NCI-H526 (cell line): ENCODE measurements at regions not wholly inside any gene's neighbourhood (a gene's known extent, or its start where the extent isn't known, plus 50 kb on each side); places are given as distances from the start of the nearest gene placed in this dataset.
A peak's percentile ranks its signal among the peaks of the same experiment; 100 is the strongest.
"Not testable (repeated sequence)": the region's sequence is repeated elsewhere in the genome, so short reads cannot be mapped to it uniquely, and the experiment has no call there.

ENCODE experiments used
- DNase-seq, 2 experiments: peaks; one replicate each; lab custom pipeline; 2025; lab: John Stamatoyannopoulos, UW

GRCh38 chr10:35933491-35933890 is 291.4 kb upstream of the FZD8 start:
- no peak for DNase-seq

DNA sequence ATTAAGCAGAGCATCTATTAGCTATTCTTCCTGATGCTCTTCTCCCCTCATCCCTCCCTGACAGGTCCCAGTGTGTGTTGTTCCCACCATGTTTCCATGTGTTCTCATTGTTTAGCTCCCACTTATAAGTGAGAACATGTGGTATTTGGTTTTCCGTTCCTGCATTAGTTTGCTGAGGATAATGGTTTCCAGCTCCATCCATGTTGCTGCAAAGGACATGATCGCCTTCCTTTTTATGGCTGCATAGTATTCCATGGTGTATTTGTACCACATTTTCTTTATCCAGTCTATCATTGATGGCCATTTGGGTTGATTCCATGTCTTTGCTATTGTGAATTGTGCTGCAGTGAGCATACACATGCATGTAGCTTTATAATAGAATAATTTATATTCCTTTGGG is 287.9 kb upstream of the FZD8 start:
- not testable (repeated sequence) for DNase-seq

GRCh38 chr10:35928748-35929147 is 286.7 kb upstream of the FZD8 start:
- DNase-seq: no peak

DNA sequence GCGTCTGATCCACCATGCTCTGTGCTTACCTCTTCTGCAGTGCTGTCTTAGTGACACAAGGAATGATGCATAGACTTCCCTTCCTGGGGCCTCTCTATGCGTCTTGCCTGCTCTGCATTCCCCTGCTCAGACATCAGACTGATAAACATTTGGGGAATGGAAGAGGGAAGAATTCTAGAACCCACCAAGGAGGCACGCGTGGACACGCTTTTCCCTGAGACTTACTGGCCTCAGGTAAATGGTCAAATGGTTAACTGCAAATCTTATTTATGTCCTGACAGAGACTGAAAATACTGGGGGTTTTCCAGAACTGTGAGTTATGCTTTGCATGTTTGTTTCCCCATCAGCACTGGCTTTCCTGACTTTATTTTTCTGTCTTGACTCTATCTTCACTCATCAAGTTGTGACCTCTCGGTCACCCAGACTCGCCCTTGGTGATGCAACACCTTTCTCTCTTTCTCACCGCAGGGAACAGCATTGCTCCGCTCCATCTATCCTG is 285.9 kb upstream of the FZD8 start:
- no peak for DNase-seq

DNA sequence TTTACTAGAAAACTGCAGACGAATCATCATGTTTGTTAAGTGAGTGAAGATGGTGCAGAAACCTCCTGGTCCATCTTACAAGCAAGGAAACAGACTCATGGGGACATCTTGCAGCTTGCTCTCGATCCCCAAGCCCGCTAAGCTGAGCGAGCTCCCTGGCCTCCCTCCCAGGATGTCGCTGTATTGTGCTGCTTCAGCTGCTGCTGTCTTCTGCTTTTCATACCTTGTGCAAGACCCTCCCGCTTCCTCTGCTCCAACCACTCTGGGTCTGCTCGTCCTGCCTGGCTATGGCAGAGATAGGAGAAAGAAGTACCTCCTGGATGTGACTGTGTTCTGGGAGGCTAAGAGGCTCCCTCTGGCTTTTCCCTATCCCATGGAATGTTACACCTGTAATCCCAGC is 285.2 kb upstream of the FZD8 start:
- no peak for DNase-seq

DNA sequence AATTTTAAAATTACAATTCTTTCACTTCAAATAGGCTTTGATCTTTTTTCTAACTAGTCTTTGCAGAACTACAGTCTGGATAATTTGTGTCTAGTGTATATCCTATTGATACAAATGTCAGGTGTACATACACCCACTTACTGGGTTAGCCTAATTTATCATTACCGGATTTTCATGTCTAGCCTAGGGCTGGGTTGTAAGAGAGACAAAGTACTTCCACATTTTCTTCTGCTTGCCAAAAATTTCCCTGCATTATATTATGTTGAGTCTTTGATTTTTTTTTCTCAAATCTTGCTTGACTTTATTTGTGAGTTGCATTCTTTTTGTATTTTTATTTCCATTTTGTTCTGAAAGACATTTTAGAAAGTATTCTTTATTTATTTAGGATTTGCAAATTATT is 284.8 kb upstream of the FZD8 start:
- no peak for DNase-seq

- no peak for DNase-seq
Measured at GRCh38 chr10:35925493-35925892, 283.4 kb upstream of the FZD8 start.

GRCh38 chr10:35924759-35925158 is 282.7 kb upstream of the FZD8 start:
- no peak for DNase-seq

GRCh38 chr10:35922876-35923600 is 280.9 kb upstream of the FZD8 start:
- DNase-seq: no peak

DNA sequence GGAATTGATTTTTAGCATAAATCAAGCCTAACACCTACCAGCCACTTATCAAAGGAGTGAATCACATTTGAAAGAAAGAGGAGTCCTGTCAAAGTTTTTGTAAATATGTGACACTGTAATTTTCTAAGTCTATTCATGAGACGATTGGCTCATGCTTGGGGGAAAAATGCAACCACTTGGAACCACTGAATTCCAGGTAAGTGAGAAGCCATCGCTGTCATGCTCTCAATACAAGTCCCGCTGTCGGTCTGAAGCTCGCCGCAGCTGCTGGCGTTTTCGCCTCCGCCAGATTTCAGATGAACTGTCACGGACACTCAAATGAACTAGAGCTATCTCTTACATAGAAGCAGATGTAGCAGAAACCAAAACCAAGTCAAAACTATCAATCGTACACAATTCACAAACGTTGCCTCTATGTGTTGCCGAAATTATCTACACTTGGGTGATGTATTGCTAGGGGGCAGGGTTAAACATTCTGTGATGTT is 279.8 kb upstream of the FZD8 start:
- no peak for DNase-seq

- no peak for DNase-seq
Measured at GRCh38 chr10:35916791-35917190, 274.7 kb upstream of the FZD8 start.

DNA sequence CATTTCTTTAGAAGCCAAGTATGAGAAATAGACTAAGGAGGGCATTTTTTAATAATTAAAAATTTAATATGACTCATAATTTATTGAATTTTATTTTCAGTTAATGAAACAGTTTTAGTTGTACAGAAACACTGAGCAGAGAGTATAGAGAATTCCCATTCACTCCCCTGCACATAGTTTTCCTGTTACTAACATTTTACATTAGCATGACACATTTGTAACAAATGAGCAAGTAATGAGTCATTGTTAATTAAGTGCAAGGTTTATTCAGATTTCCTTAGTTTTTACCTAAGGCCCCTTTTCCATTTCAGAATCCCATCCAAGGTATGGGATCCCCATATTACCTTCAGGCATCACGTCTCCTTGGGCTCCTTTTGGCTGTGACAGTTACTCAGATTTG is 271.5 kb upstream of the FZD8 start:
- no peak for DNase-seq

- no peak for DNase-seq
Measured at GRCh38 chr10:35912615-35913569, 270.8 kb upstream of the FZD8 start.

DNA sequence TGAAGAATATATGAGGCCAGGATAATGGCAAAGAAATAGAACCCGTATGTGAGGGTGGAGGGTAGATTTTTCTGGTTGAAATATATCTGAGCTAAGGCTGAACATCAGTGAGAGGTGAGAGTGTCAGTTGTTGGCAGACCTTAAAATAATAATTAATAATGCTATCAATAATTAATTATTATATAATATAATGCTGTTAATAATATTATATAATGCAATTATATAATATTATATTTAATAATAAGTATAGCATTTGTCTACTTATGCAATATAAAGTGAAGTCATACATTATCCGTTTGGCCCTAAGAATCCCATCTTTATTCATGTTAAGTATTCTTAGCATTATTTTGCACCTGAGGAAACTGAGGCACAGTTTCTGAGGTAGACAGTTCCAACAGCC is 269.9 kb upstream of the FZD8 start:
- DNase-seq: no peak

GRCh38 chr10:35911233-35911632 is 269.1 kb upstream of the FZD8 start:
- no peak for DNase-seq

DNA sequence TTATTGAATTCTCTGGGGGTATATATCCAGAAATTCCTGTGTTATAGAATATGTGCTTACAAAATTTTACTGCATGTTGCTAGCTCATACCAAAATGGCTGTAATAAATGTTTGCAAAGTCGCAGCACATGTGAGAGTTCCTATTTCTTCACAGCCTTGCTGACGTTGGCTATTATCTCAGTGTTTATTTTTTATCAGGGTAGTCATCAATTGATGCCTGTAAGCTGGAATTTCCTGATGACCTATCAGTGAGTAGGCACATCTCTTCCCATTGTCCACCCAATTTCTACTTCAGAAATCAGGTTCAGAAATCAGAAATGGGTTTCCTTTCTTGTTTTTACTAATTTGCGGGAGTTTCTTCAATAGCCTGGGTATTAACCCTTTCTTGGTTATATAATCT is 268.1 kb upstream of the FZD8 start:
- no peak for DNase-seq

GRCh38 chr10:35909121-35909720 is 267.1 kb upstream of the FZD8 start:
- peak; percentile 12 to 54 for DNase-seq

DNA sequence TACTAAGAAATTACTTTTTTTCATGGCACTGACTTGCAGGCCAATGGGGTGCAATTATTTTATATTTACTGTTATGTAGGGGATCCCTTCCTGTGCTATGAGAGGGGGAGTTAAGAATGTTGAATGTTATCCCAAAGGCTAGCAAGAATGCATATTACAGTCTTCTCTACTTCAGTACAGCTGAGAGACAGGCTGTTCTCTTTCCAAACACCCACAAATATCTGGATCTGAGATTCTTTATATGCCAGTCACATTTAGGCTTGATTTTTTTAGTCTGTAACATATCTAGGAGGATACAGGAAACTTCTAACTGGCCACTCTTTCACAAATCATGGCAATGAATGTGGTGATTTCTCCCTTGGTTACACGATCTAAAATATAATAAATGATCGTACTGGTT is 266.4 kb upstream of the FZD8 start:
- DNase-seq: no peak

- no peak for DNase-seq
Measured at GRCh38 chr10:35907548-35907947, 265.5 kb upstream of the FZD8 start.

- no peak for DNase-seq
Measured at GRCh38 chr10:35906155-35906554, 264.1 kb upstream of the FZD8 start.

DNA sequence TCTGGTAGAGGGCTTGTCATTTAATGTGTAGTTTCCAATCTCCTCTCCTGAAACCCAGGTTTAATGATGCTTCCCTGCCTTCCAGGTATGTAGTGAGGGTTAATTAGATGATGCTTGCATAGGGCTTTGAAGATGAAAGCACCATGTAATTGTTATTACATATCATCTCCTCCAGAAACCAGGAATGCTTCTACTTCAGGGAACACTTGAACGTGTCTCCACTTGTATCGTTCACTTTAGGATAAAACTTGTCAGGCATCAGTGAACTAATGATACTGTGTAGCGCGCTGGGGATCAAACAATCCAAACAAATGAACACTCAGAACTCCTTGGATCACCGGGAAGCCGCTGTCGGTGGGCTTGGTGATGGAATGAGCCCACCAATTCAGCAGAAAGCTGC is 260.9 kb upstream of the FZD8 start:
- no peak for DNase-seq

GRCh38 chr10:35898716-35899440 is 256.8 kb upstream of the FZD8 start:
- DNase-seq: no peak
